AG08395 (cell line): ENCODE measurements at regions not wholly inside any gene's neighbourhood (a gene's known extent, or its start where the extent isn't known, plus 50 kb on each side); places are given as distances from the start of the nearest gene placed in this dataset.
"Not testable (repeated sequence)": the region's sequence is repeated elsewhere in the genome, so short reads cannot be mapped to it uniquely, and the experiment has no call there.

Source experiments
- DNase-seq: peaks from one replicate; pipeline ENCODE4 v3.0.0; 2012; ENCODE audit warnings: mixed read lengths, low spot score

- no peak for DNase-seq
Measured at GRCh38 chr6:48994811-48995210, 468.2 kb downstream of the MMUT start.

DNA sequence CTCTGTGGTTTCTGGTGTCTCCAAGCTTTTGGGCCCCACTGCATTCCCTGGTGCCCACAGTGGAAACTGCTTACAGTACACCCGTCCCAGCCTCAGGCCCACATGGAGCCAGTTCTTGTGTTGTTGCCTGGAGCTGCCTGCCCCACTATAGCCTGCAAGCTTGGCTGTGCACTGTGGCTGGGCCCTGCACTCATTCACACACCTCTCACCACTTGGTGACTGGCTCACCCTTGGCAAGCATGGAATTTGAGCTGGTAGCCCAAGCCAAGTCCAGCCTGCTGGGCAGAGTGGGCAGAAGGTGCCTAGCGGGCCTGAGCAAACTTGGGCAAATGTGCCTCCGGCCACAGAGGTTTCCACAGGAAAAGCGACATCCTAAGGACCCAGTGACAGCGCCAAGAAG lies 472.3 kb downstream of the MMUT start:
- DNase-seq: no peak

GRCh38 chr6:48986845-48987244 lies 476.2 kb downstream of the MMUT start:
- DNase-seq: no peak

DNA sequence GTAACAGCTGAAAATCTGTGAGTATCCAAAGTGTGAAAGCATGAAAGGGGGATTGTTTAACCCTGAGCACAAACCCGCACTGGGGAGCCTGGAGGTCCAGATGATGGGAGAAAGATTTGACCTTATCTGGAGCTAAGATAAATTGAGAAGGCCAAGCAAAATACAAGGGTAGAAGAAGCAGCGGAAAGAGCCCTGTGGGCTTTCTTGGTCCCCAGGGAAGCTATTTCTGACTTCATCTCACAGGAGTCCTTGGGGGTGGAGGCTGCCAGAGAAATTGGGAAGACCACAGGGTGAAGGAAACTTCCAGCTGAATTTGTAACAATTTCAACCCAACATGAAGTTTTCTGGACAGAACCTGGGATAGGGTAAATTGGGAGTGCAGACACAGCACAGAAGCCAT lies 476.9 kb downstream of the MMUT start:
- DNase-seq: no peak

GRCh38 chr6:48985025-48985424 lies 478.0 kb downstream of the MMUT start:
- DNase-seq: no peak

- DNase-seq: not testable (repeated sequence)
Measured at GRCh38 chr6:48983968-48984367, 479.1 kb downstream of the MMUT start.

GRCh38 chr6:48983377-48983776 lies 479.7 kb downstream of the MMUT start:
- no peak for DNase-seq

GRCh38 chr6:48979806-48980205 lies 483.2 kb downstream of the MMUT start:
- no peak for DNase-seq

- no peak for DNase-seq
Measured at GRCh38 chr6:48979085-48979484, 484.0 kb downstream of the MMUT start.

GRCh38 chr6:48978016-48978415 lies 485.0 kb downstream of the MMUT start:
- no peak for DNase-seq

DNA sequence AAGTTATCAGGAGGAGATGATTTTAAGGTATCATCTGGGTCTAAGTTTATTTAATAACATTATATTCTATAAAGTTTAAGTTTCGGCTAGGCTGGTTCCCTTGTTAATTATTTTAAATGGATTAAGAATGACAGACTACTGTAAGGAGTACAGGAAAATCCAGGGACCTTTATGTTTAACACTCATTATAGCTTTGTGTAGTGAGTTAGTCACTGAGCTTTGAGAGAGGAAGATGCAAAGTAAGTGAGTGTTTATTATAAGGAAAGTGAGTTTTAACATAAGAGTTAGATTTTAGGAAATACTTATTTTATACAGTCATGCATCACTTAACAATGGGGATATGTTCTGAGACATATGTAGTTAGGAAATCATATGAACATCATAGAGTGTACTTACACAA lies 485.5 kb downstream of the MMUT start:
- DNase-seq: no peak

- DNase-seq: no peak
Measured at GRCh38 chr6:48973491-48973890, 489.6 kb downstream of the MMUT start.

DNA sequence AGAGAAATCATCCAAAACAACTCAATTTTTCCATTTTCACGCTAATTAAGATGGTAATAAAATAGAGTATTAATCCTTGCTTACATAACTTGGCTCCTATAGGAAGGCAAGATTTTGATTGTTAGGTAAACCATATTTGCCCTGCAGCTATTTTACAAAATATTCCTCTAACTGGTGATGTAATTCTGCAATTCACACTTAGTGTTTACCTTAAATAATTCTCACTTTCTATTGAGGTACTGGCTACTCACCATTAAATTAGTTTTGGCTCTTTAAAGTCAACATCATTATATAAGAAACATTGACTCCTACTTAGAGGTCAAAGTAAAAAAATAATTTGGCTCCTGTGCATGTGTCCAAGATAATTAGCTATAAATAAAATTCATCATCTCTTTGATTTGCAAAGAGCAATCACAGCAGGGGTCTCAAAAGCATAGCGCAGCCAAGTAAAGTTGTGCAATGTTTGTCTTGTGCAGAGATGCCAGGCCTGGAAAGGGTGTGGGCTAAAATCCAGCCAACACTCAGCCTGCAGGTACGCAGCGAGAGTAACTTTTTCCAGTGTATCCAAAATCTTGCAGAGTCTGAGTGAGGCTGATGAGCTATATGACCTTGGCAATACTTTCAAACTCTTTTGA lies 501.2 kb downstream of the MMUT start:
- no peak for DNase-seq

GRCh38 chr6:48959251-48960060 lies 503.6 kb downstream of the MMUT start:
- no peak for DNase-seq

- DNase-seq: no peak
Measured at GRCh38 chr6:48957781-48958180, 505.3 kb downstream of the MMUT start.

GRCh38 chr6:48951917-48952316 lies 511.1 kb downstream of the MMUT start:
- DNase-seq: no peak

DNA sequence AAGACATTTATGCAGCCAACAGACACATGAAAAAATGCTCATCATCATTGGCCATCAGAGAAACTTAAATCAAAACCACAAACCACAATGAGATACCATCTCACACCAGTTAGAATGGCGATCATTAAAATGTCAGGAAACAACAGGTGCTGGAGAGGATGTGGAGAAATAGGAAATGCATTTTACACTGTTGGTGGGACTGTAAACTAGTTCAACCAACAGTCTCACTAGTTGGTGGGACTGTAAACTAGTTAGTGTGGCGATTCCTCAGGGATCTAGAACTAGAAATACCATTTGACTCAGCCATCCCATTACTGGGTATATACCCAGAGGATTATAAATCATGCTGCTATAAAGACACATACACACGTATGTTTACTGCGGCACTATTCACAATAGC lies 518.8 kb downstream of the MMUT start:
- not testable (repeated sequence) for DNase-seq

DNA sequence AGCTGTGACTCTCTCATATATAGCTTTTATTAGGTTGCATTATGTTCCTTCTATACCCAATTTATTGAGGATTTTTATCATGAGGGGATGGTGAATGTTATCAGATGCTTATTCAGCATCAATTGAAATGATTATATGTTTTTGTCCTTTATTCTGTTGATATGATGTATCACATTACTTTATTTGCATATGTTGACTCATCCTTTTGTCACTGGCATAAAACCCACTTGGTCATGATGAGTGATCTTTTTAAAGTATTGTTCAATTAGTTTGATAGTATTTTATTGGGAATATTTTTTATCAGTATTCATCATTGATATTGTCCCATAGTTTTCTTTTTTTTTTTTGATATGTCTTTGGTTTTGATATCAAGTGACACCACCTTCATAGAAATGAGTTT lies 529.9 kb downstream of the MMUT start:
- no peak for DNase-seq

DNA sequence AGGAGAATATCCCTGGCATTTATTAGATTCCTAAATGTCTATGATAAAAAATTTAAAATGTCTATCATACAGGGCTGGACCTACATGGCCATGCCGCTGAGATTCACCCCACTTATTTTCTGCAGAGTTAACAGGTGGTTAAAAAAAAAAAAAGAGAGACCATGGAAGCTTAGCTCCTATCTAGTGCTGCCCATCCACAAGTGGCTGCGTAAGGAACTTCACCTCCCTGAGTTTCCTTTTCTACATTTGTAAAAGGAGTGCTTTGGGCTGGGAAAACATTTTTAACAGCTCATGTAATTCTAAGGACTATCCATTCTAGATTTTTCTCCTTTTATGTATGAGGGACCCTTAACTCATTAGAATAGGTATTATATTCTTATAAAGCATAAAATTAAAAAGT lies 534.1 kb downstream of the MMUT start:
- DNase-seq: no peak

GRCh38 chr6:48922837-48923236 lies 540.2 kb downstream of the MMUT start:
- no peak for DNase-seq

GRCh38 chr6:48919555-48919954 lies 543.5 kb downstream of the MMUT start:
- DNase-seq: no peak

DNA sequence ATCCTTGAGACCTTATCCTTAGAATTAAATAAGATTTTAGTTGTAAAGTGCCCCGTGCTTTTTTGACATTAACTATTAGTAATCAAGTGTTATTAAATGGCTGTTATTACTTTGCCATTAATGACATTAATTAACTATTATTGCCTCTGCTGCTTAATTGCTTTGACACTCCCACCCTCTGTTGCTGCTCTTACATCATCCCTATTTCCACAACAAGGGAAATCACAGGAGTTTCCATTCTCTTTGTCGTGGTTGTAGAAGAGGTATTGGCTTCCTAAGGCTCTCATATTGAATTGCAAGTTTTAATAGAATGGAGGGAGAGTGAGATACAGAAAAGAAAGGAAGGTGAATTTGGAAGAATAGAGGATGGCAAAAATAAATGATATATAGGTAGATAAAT lies 545.8 kb downstream of the MMUT start:
- DNase-seq: no peak

DNA sequence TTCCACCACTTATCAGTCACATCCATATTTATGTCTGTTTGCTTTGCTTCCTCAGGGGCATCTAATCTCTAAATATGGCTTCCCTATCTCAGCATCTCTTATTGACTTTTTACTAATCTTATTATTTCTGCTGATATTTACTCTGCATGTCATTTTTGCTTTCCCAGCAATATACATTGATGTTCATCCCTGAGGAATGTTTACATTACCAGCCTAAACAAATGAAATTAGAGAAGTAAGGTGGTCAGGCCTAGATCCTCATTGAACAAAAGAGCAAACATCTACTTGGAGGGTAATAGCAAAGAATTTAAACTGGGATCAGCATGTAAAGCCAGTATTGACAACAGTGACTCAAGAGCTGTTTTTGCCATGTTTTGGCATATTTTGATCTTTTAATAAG lies 546.4 kb downstream of the MMUT start:
- no peak for DNase-seq

DNA sequence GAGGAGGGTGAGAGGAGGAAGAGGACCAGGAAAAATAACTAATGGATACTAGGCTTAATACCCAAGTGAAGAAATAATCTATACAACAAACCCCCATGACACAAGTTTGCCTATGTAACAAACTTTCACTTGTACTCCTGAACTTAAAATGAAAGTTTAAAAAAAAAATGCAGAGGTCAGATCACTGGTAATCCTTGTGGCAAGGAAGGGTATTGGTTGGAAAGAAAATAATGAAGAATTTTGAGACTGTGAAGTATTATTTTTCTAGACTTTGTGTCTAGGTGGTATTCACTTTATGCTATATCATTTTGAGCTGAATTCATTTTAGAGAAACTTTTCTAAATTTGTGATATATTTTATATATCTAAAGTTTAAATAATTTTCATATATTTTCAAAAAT lies 547.5 kb downstream of the MMUT start:
- DNase-seq: no peak
